RWPE2 (cell line): ENCODE measurements at regions not wholly inside any gene's neighbourhood (a gene's known extent, or its start where the extent isn't known, plus 50 kb on each side); places are given as distances from the start of the nearest gene placed in this dataset.

Experiments used
- ATAC-seq: fragments of 200-7000 bp; cut with Tn5 transposase; 3 replicates; pipeline ENCODE4 v1.9.1; 2021; ENCODE audit warnings: low read depth
- DNase-seq: peaks from one replicate; pipeline ENCODE4 v3.0.0-alpha.2; 2020; ENCODE audit warnings: low spot score
- H3K27ac ChIP-seq: fragments of 450-650 bp; 2 replicates; pipeline ENCODE4 v1.5.1; 2017; ENCODE audit warnings: mild to moderate bottlenecking; ENCODE audit not compliant: poor library complexity, severe bottlenecking
- H3K27me3 ChIP-seq: fragments of 250-450 bp; sonication (Bioruptor Pico); 2 replicates; pipeline ENCODE4 v1.5.1; 2021; ENCODE audit warnings: mild to moderate bottlenecking, moderate library complexity; ENCODE audit not compliant: insufficient read depth, poor library complexity, severe bottlenecking
- H3K36me3 ChIP-seq: fragments of 250-450 bp; sonication (Bioruptor Pico); 2 replicates; pipeline ENCODE4 v1.5.1; 2020; ENCODE audit warnings: low read depth, mild to moderate bottlenecking, moderate library complexity
- H3K4me1 ChIP-seq: fragments of 250-450 bp; sonication (Bioruptor Pico); 2 replicates; pipeline ENCODE4 v1.5.1; 2021; ENCODE audit warnings: mild to moderate bottlenecking, moderate library complexity; ENCODE audit not compliant: insufficient read depth, poor library complexity, severe bottlenecking
- H3K4me3 ChIP-seq: fragments of 250-450 bp; sonication (Bioruptor Pico); 2 replicates; pipeline ENCODE4 v1.5.1; 2021; ENCODE audit warnings: mild to moderate bottlenecking, moderate library complexity; ENCODE audit not compliant: severe bottlenecking
- H3K9me3 ChIP-seq: fragments of 250-450 bp; sonication (Bioruptor Pico); 2 replicates; pipeline ENCODE4 v1.5.1; 2021; ENCODE audit warnings: mild to moderate bottlenecking, moderate library complexity; ENCODE audit not compliant: severe bottlenecking
- CTCF ChIP-seq: fragments of 450-650 bp; IDR thresholded peaks from one replicate; pipeline ENCODE4 v1.5.1; 2017; ENCODE audit warnings: mild to moderate bottlenecking, moderate library complexity; ENCODE audit not compliant: poor library complexity, severe bottlenecking

GRCh38 chr1:219460081-219460895 is 152.6 kb downstream of the ZC3H11B start:
- ATAC-seq = no peak
- TF ChIP-seq CTCF = no peak
- DNase-seq = no peak

GRCh38 chr1:219459351-219460080 is 153.4 kb downstream of the ZC3H11B start:
- no peak for ATAC-seq

More at GRCh38 chr1:219460081-219460895, 152.6 kb downstream of the ZC3H11B start:
- Histone ChIP-seq H3K36me3 (no peaks in the 10 kb centered on the region), H3K4me1 (no peaks in the 10 kb centered on the region), H3K4me3 (no peak overlapping the region), H3K9me3 (no peaks in the 10 kb centered on the region), H3K27me3 (no peaks in the 10 kb centered on the region), H3K27ac (no peak overlapping the region)

GRCh38 chr1:219446288-219446687 is 166.6 kb downstream of the ZC3H11B start:
- no peak overlapping the region for H3K4me3 ChIP-seq
- DNase-seq (no peak), ATAC-seq (no peak)
- no peak overlapping the region for H3K27ac ChIP-seq
- H3K9me3 ChIP-seq = no peaks in the 10 kb centered on the region
- H3K27me3 ChIP-seq = no peaks in the 10 kb centered on the region
- H3K4me1 ChIP-seq = no peaks in the 10 kb centered on the region
- no peaks in the 10 kb centered on the region for H3K36me3 ChIP-seq
- no peak for TF ChIP-seq CTCF

More at GRCh38 chr1:219459351-219460080, 153.4 kb downstream of the ZC3H11B start:
- Histone ChIP-seq H3K27ac (no peak overlapping the region), H3K4me3 (no peak overlapping the region), H3K36me3 (no peaks in the 10 kb centered on the region), H3K27me3 (no peaks in the 10 kb centered on the region), H3K4me1 (no peaks in the 10 kb centered on the region), H3K9me3 (no peaks in the 10 kb centered on the region)
- DNase-seq = no peak
- TF ChIP-seq CTCF = no peak

- Histone ChIP-seq H3K36me3 (no peaks in the 10 kb centered on the region), H3K27ac (no peak overlapping the region), H3K27me3 (no peaks in the 10 kb centered on the region), H3K4me3 (no peak overlapping the region), H3K9me3 (no peaks in the 10 kb centered on the region), H3K4me1 (no peaks in the 10 kb centered on the region)
- no peak for ATAC-seq
- DNase-seq = no peak
- no peak for TF ChIP-seq CTCF
These were observed 167.0 kb downstream of the ZC3H11B start for GRCh38 chr1:219445864-219446263.
